Right atrium auricular region (tissue), 2 donors: ENCODE measurements at regions not wholly inside any gene's neighbourhood (a gene's known extent, or its start where the extent isn't known, plus 50 kb on each side); places are given as distances from the start of the nearest gene placed in this dataset.

Source experiments
- DNase-seq: peaks from one replicate; pipeline ENCODE4 v3.0.0-alpha.2; 2019; ENCODE audit warnings: low spot score
- H3K27ac ChIP-seq, 2 donors: fragments of 200-600 bp; sonication (generic); 1 replicate in 1 of 2; 2 replicates in 1 of 2; pipeline ENCODE4 v1.5.1; 2016 to 2019
- H3K27me3 ChIP-seq, 2 donors: fragments of 200-600 bp; sonication (generic); one replicate each; pipeline versions ENCODE4 v1.5.1 to v1.6.0; 2017 to 2019
- H3K36me3 ChIP-seq: fragments of 200-600 bp; sonication (generic); one replicate; pipeline ENCODE4 v1.5.1; 2016
- H3K4me1 ChIP-seq, 2 donors: fragments of 200-600 bp; sonication (generic); one replicate each; pipeline versions ENCODE4 v1.5.1 to v1.6.0; 2017 to 2019
- H3K4me3 ChIP-seq, 2 donors: fragments of 200-600 bp; sonication (generic); 1 replicate in 1 of 2; 2 replicates in 1 of 2; pipeline ENCODE4 v1.5.1; 2017 to 2019; ENCODE audit warnings: mild to moderate bottlenecking in 1 of 2, moderate library complexity in 1 of 2
- H3K9me3 ChIP-seq, 2 donors: fragments of 200-600 bp; sonication (generic); one replicate each; pipeline ENCODE4 v1.5.1; 2019
- CTCF ChIP-seq, 2 donors: fragments of 200-600 bp; sonication (generic); IDR thresholded peaks; one replicate each; pipeline ENCODE4 v1.5.1; 2019; ENCODE audit warnings: antibody characterized with exemption in 2 of 2

- Histone ChIP-seq H3K9me3 (no peaks in the 10 kb centered on the region), H3K36me3 (no peaks in the 10 kb centered on the region), H3K4me1 (no peaks in the 10 kb centered on the region), H3K4me3 (no peak overlapping the region), H3K27me3 (no peaks in the 10 kb centered on the region), H3K27ac (no peak overlapping the region)
- no peak for DNase-seq
- TF ChIP-seq CTCF (IDR thresholded peaks at IDR 0.05) = no peak
Observed at GRCh38 chr12:92621312-92621711, 81.5 kb upstream of the PLEKHG7 start.

GRCh38 chr12:92619730-92620684, 82.8 kb upstream of the PLEKHG7 start:
- Histone ChIP-seq H3K4me1 (no peaks in the 10 kb centered on the region), H3K27me3 (no peaks in the 10 kb centered on the region), H3K4me3 (no peak overlapping the region), H3K9me3 (no peaks in the 10 kb centered on the region), H3K36me3 (no peaks in the 10 kb centered on the region), H3K27ac (no peak overlapping the region)
- DNase-seq = no peak
- TF ChIP-seq CTCF (IDR thresholded peaks at IDR 0.05) = no peak

DNA sequence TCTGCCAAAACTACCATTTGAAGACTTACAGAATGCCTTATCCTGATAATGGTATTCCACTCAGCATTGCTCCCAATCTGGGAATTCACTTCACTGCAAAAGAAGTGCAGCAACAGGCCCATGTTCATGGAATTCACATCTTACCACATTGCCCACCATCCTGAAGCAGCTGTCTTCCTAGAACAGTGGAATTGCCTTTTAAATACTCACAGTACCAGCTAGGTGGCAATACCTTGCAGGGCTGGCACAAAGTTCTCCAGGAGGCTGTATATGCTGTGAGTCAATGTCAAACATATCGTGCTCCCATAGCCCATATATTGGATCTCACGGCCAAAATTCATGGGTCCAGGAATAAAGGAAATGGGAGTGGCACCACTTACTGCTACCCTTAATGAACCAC, 83.8 kb upstream of the PLEKHG7 start:
- no peaks in the 10 kb centered on the region for H3K4me1 ChIP-seq
- no peaks in the 10 kb centered on the region for H3K36me3 ChIP-seq
- no peak for TF ChIP-seq CTCF (IDR thresholded peaks at IDR 0.05)
- no peak for DNase-seq
- no peaks in the 10 kb centered on the region for H3K9me3 ChIP-seq
- no peak overlapping the region for H3K4me3 ChIP-seq
- no peaks in the 10 kb centered on the region for H3K27me3 ChIP-seq
- H3K27ac ChIP-seq = no peak overlapping the region

- H3K27ac ChIP-seq = no peak overlapping the region
- no peaks in the 10 kb centered on the region for H3K9me3 ChIP-seq
- H3K4me1 ChIP-seq = no peaks in the 10 kb centered on the region
- no peaks in the 10 kb centered on the region for H3K27me3 ChIP-seq
- no peak for DNase-seq
- H3K36me3 ChIP-seq = no peaks in the 10 kb centered on the region
- H3K4me3 ChIP-seq = no peak overlapping the region
- no peak for TF ChIP-seq CTCF (IDR thresholded peaks at IDR 0.05)
Observed at GRCh38 chr12:92615703-92616102, 87.1 kb upstream of the PLEKHG7 start.

DNA sequence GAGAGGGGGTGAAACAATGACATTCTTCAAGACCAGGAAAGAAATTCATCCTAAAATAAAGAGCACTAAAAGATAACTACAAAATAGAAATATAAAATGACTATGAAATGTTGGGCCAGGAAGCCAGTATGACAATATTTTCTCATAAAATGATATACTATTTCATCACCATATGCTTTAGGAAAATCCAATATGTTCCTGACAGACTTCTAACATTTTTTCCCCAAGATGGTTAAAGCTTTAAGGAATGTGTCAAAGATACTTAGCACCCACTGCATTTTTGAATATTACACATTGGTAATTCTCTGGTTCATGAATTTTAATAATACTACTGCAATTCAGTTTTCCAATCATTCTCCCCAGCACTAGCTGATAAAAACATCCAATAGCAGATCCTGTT, 87.7 kb upstream of the PLEKHG7 start:
- TF ChIP-seq CTCF (IDR thresholded peaks at IDR 0.05) = no peak
- no peaks in the 10 kb centered on the region for H3K27me3 ChIP-seq
- no peaks in the 10 kb centered on the region for H3K9me3 ChIP-seq
- H3K4me1 ChIP-seq = no peaks in the 10 kb centered on the region
- no peak overlapping the region for H3K27ac ChIP-seq
- DNase-seq = no peak
- H3K4me3 ChIP-seq = no peak overlapping the region
- no peaks in the 10 kb centered on the region for H3K36me3 ChIP-seq
